NB4 (cell line): ENCODE measurements at regions not wholly inside any gene's neighbourhood (a gene's known extent, or its start where the extent isn't known, plus 50 kb on each side); places are given as distances from the start of the nearest gene placed in this dataset.

Experiments
- MYC ChIP-seq: IDR thresholded peaks from 2 replicates; pipeline ENCODE4 v1.6.1; 2011; ENCODE audit warnings: low read depth, low read length
- POLR2A ChIP-seq: IDR thresholded peaks from 2 replicates; pipeline ENCODE4 v1.6.1; 2011; ENCODE audit warnings: mild to moderate bottlenecking; ENCODE audit not compliant: insufficient read length; ENCODE audit errors: extremely low read depth
- TF ChIP-seq, protein P1 (sequence below): IDR thresholded peaks from one replicate; pipeline ENCODE4 v1.5.1; 2012; ENCODE audit warnings: low read depth, low read length
- TF ChIP-seq, protein P2 (sequence below): IDR thresholded peaks from 2 replicates; pipeline ENCODE4 v1.6.1; 2011; ENCODE audit warnings: low read depth, low read length

DNA sequence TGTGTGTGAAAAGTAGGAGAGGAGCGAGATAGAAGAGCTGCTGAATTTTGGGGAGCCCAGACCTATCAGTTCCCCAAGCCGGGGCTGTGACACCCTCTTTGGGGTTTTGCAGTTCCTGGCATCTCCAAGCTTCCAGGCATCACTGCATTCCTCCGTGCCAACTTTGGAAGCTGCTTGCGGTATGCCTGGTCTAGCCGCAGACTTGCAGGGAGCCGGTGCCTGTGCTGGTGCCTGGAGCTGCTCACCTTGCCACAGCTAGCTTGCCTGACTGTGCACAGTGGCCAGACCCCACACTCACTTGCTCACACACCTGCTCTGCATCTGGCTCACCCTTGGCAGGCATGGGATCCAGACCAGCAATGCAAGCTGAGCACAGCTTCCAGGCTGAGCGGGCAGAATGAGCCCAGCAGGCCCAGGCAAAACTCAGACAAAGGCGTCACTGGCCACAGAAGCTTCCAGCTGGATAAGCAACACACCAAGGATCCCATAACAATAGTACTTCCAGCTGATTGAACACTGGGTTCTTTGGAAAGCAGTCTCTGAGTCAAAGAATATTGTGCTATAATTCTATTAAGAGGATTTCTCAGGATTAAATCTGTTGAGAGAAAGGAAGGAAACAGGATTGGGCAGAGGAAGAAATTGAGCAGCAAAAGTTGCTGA is 390.9 kb downstream of the TEX13C start:
- no peak for TF ChIP-seq POLR2A
- TF ChIP-seq, protein P1, sequence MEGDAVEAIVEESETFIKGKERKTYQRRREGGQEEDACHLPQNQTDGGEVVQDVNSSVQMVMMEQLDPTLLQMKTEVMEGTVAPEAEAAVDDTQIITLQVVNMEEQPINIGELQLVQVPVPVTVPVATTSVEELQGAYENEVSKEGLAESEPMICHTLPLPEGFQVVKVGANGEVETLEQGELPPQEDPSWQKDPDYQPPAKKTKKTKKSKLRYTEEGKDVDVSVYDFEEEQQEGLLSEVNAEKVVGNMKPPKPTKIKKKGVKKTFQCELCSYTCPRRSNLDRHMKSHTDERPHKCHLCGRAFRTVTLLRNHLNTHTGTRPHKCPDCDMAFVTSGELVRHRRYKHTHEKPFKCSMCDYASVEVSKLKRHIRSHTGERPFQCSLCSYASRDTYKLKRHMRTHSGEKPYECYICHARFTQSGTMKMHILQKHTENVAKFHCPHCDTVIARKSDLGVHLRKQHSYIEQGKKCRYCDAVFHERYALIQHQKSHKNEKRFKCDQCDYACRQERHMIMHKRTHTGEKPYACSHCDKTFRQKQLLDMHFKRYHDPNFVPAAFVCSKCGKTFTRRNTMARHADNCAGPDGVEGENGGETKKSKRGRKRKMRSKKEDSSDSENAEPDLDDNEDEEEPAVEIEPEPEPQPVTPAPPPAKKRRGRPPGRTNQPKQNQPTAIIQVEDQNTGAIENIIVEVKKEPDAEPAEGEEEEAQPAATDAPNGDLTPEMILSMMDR: no peak
- TF ChIP-seq, protein P2, sequence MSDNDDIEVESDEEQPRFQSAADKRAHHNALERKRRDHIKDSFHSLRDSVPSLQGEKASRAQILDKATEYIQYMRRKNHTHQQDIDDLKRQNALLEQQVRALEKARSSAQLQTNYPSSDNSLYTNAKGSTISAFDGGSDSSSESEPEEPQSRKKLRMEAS: no peak
- no peak for TF ChIP-seq MYC
